HG03521 (cell line): ENCODE measurements at regions not wholly inside any gene's neighbourhood (a gene's known extent, or its start where the extent isn't known, plus 50 kb on each side); places are given as distances from the start of the nearest gene placed in this dataset.
A peak's percentile ranks its signal among the peaks of the same experiment; 100 is the strongest.
"Not testable (repeated sequence)": the region's sequence is repeated elsewhere in the genome, so short reads cannot be mapped to it uniquely, and the experiment has no call there.

Source experiments
- ATAC-seq: cut with Tn5 transposase; IDR thresholded peaks from one replicate; pipeline ENCODE4 v1.9.1; 2021; ENCODE audit warnings: mild to moderate bottlenecking, moderate library complexity; ENCODE audit not compliant: unreplicated experiment

DNA sequence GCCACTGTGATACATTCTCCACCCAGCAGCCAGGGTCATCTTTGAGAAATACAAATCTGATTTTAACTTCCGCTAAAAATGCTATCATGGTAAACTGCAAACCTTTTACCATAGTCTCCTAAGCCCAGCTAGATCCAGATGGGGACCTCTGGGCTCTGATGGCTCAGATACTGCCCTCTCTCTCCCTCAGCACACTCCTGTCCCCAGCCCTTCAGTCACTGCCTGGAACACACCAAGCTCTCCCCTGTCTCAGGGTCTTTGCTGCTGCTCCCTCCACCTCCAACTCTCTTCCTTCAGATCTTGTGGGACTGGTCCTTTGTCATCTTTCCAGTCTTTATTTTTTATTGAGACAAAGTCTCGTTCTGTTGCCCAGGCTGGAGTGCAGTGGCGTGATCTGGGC is 65.1 kb downstream of the SPRY4 start:
- ATAC-seq, result no peak

- ATAC-seq, result no peak
Observed at GRCh38 chr5:142255831-142256230, 69.0 kb downstream of the SPRY4 start.

- ATAC-seq, result no peak
Observed at GRCh38 chr5:142254431-142254830, 70.4 kb downstream of the SPRY4 start.

DNA sequence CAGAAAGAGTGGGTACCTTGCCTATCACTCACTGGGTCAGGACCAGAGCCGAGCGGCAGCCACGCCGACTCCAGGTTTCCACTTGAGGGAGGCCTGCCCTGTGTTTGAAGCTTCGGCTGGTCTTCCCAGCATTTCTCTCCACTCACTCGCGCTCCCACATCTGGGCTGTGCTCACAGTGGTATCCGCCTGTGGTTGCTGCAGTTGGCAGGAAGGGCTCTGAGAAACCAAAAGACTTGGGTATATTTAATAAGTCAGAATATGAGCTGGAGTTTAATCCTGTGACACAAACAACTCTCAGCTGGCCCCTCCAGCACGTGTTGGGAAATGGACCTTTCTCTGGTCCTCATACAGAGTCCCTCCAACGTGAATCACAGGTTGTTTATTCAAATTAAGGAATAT is 70.9 kb downstream of the SPRY4 start:
- ATAC-seq, result no peak

- ATAC-seq, result no peak
Observed at GRCh38 chr5:142250119-142250518, 74.7 kb downstream of the SPRY4 start.

- no peak for ATAC-seq
Observed at GRCh38 chr5:142248853-142249462, 75.9 kb downstream of the SPRY4 start.

GRCh38 chr5:142246258-142246657 is 78.6 kb downstream of the SPRY4 start:
- no peak for ATAC-seq

- ATAC-seq, result no peak
Observed at GRCh38 chr5:142245786-142246185, 79.0 kb downstream of the SPRY4 start.

DNA sequence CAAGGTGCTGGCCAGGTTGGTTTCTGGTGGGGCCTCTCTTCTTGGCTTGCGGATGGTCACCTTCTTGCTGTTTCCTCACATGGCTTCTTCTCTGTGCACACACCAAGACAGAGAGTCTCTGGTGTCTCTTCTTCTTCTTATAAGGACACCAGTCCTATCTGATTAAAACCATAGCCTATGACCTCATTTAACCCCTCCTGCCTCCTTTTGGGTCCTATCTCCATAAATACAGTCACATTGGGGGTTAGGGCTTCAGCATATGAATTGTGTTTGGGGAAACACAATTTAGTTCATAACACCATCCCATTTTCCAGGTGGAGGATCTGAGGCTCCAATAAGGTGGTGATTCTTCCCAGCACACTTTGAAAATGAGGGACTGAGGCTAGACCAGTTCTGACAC is 80.4 kb downstream of the SPRY4 start:
- ATAC-seq, result no peak

DNA sequence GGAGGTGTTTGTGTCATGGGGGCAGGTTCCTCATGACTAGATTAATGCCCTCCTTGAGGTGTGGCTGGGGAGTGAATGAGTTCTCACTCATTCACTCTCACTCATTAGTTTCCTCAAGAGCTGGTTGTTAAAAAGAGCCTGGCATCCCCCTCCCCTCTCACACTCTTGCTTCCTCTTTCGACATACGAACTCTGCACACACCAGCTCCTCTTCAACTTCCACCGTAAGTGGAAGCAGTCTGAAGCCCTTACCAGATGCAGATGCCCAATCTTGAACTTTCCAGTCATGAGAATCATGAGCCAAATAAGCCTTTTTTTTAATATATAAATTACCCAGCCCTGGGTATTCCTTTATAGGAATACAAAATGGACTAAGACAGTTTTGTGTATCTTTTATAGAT is 82.5 kb downstream of the SPRY4 start:
- ATAC-seq, result no peak

GRCh38 chr5:142239394-142240159 is 85.2 kb downstream of the SPRY4 start:
- ATAC-seq, result no peak

GRCh38 chr5:142237707-142238106 is 87.1 kb downstream of the SPRY4 start:
- no peak for ATAC-seq

GRCh38 chr5:142236673-142237290 is 88.0 kb downstream of the SPRY4 start:
- not testable (repeated sequence) for ATAC-seq

GRCh38 chr5:142235870-142236672 is 88.8 kb downstream of the SPRY4 start:
- no peak for ATAC-seq

DNA sequence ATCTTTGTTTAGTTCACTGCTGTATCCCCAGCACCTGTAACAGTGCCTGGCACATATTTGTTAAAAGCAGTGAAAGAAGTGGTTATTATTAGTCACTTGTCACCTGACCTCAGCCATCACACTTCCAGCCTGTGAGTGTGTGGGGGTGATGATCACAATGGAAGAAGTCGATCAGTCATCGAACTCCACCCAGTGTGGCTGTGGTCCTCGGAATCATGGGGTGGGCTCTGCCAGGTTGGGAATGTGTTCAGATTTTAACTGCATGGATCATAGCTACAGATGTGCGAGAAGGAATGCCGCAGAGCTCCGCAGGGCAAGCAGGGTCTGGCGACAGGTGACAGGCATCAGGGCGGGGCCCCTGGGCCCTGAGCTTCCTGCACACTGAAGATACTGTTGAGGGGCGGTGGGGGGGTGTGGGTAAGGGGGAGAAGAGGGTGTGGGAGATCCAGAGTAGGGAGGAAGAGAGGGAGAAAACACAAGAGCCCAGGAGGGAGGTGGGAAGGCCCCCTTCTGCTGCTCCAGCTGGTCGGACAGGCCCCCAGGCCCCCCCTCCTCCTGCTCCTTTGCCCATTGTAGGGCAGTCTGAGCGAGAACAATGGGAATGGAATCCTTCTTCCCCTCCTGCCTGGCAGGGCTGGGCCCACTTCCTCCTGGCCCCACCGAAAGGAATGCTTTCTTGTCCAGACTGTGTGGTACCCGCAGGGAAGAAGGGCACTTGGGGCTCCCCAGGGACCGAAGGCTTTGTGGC is 89.6 kb downstream of the SPRY4 start:
- no peak for ATAC-seq

GRCh38 chr5:142233083-142234032 is 91.5 kb downstream of the SPRY4 start:
- no peak for ATAC-seq

DNA sequence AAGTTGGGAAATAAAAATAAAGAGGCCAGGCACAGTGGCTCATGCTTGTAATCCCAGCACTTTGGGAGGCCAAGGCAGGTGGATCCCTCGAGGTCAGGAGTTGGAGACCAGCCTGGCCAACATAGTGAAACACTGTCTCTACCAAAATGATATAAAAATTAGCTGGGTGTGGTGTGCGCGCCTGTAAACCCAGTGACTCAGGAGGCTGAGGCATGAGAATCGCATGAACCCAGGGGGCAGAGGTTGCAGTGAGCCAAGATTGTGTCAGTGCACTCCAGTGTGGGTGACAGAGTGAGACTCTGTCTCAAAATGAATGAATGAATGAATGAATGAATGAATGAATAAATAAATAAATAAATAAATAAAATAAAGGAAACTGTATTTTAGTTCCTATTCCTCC is 93.9 kb downstream of the SPRY4 start:
- ATAC-seq, result not testable (repeated sequence)

GRCh38 chr5:142225141-142225540 is 99.7 kb downstream of the SPRY4 start:
- ATAC-seq, result no peak

- peak; percentile 6 for ATAC-seq
Observed at GRCh38 chr5:142222866-142223558, 101.8 kb downstream of the SPRY4 start.
